Astrocyte of the hippocampus (primary cell): ENCODE measurements at regions not wholly inside any gene's neighbourhood (a gene's known extent, or its start where the extent isn't known, plus 50 kb on each side); places are given as distances from the start of the nearest gene placed in this dataset.

ENCODE experiments used
- DNase-seq: peaks from one replicate; pipeline ENCODE4 v3.0.0; 2011; ENCODE audit warnings: low read depth, low spot score

GRCh38 chr2:208545403-208546042 lies 138.9 kb downstream of the PTH2R start:
- DNase-seq, result no peak

GRCh38 chr2:208546107-208546506 lies 139.5 kb downstream of the PTH2R start:
- no peak for DNase-seq

GRCh38 chr2:208546860-208547650 lies 140.5 kb downstream of the PTH2R start:
- no peak for DNase-seq

- DNase-seq, result no peak
Observed at GRCh38 chr2:208548700-208549099, 142.1 kb downstream of the PTH2R start.

GRCh38 chr2:208549546-208550158 lies 143.1 kb downstream of the PTH2R start:
- DNase-seq, result no peak

GRCh38 chr2:208552943-208553342 lies 146.4 kb downstream of the PTH2R start:
- DNase-seq, result no peak

GRCh38 chr2:208556983-208557484 lies 150.4 kb downstream of the PTH2R start:
- DNase-seq, result peak; percentile 34

GRCh38 chr2:208565690-208566416 lies 159.3 kb downstream of the PTH2R start:
- no peak for DNase-seq

- DNase-seq, result no peak
Observed at GRCh38 chr2:208568203-208568602, 161.6 kb downstream of the PTH2R start.

GRCh38 chr2:208570066-208570465 lies 163.5 kb downstream of the PTH2R start:
- DNase-seq, result no peak

GRCh38 chr2:208570851-208571763 lies 164.5 kb downstream of the PTH2R start:
- no peak for DNase-seq

- no peak for DNase-seq
Observed at GRCh38 chr2:208571764-208572131, 165.2 kb downstream of the PTH2R start.

- DNase-seq, result no peak
Observed at GRCh38 chr2:208573569-208573968, 167.0 kb downstream of the PTH2R start.

GRCh38 chr2:208579678-208580077 lies 173.1 kb downstream of the PTH2R start:
- DNase-seq, result no peak

- DNase-seq, result no peak
Observed at GRCh38 chr2:208584378-208584985, 177.9 kb downstream of the PTH2R start.

- no peak for DNase-seq
Observed at GRCh38 chr2:208586516-208586915, 179.9 kb downstream of the PTH2R start.

GRCh38 chr2:208594642-208595385 lies 188.2 kb downstream of the PTH2R start:
- DNase-seq, result no peak

GRCh38 chr2:208595386-208596275 lies 189.0 kb downstream of the PTH2R start:
- DNase-seq, result peak; percentile 20

GRCh38 chr2:208607694-208608093 lies 201.1 kb downstream of the PTH2R start:
- no peak for DNase-seq
